H9 (cell line): ENCODE measurements at regions not wholly inside any gene's neighbourhood (a gene's known extent, or its start where the extent isn't known, plus 50 kb on each side); places are given as distances from the start of the nearest gene placed in this dataset.
"Not testable (repeated sequence)": the region's sequence is repeated elsewhere in the genome, so short reads cannot be mapped to it uniquely, and the experiment has no call there.

ENCODE experiments used
- DNase-seq: peaks from one replicate; pipeline ENCODE4 v3.0.0-alpha.2; 2017
- H2AFZ ChIP-seq: one replicate; pipeline ENCODE4 v1.6.1; 2013; ENCODE audit warnings: mild to moderate bottlenecking, low read length, control low read depth, moderate library complexity
- H2AK5ac ChIP-seq: 2 replicates; pipeline ENCODE4 v1.6.1; 2013; ENCODE audit warnings: low read length, control low read depth, mixed read lengths; ENCODE audit not compliant: insufficient read length
- H2BK120ac ChIP-seq: one replicate; pipeline ENCODE4 v1.6.1; 2013; ENCODE audit warnings: low read depth, mild to moderate bottlenecking, low read length, control low read depth, inconsistent platforms; ENCODE audit not compliant: poor library complexity, severe bottlenecking
- H2BK12ac ChIP-seq: 2 replicates; pipeline ENCODE4 v1.6.1; 2013; ENCODE audit warnings: low read length, control low read depth, mixed read lengths, low read depth; ENCODE audit not compliant: insufficient read length
- H2BK15ac ChIP-seq: 2 replicates; pipeline ENCODE4 v1.6.1; 2013; ENCODE audit warnings: low read depth, low read length, control low read depth
- H2BK20ac ChIP-seq: one replicate; pipeline ENCODE4 v1.6.1; 2013; ENCODE audit warnings: low read depth, mild to moderate bottlenecking, low read length, control low read depth, inconsistent platforms; ENCODE audit not compliant: poor library complexity, severe bottlenecking
- H2BK5ac ChIP-seq: 2 replicates; pipeline ENCODE4 v1.6.1; 2013; ENCODE audit warnings: low read length, control low read depth, mixed read lengths; ENCODE audit not compliant: insufficient read length
- H3K14ac ChIP-seq: 2 replicates; pipeline ENCODE4 v1.6.1; 2013; ENCODE audit warnings: low read length, control low read depth; ENCODE audit not compliant: insufficient read depth
- H3K18ac ChIP-seq: 2 replicates; pipeline ENCODE4 v1.6.1; 2013; ENCODE audit warnings: low read depth, mild to moderate bottlenecking, mixed read lengths, low read length, control low read depth; ENCODE audit not compliant: insufficient read length
- H3K23ac ChIP-seq: 2 replicates; pipeline ENCODE4 v1.6.1; 2013; ENCODE audit warnings: low read length, control low read depth, mixed read lengths, low read depth; ENCODE audit not compliant: insufficient read length
- H3K23me2 ChIP-seq: 2 replicates; pipeline ENCODE4 v1.6.1; 2013; ENCODE audit warnings: low read depth, mild to moderate bottlenecking, mixed read lengths, low read length, control low read depth; ENCODE audit not compliant: insufficient read length, poor library complexity, severe bottlenecking
- H3K27ac ChIP-seq: 2 replicates; pipeline ENCODE4 v1.5.1; 2013; ENCODE audit warnings: low read length, control low read depth, mixed read lengths, low read depth; ENCODE audit not compliant: insufficient read length
- H3K27me3 ChIP-seq: 2 replicates; pipeline ENCODE4 v1.6.1; 2013; ENCODE audit warnings: low read length, control low read depth, inconsistent platforms; ENCODE audit not compliant: insufficient read depth
- H3K4ac ChIP-seq: 2 replicates; pipeline ENCODE4 v1.6.1; 2013; ENCODE audit warnings: low read depth, mild to moderate bottlenecking, control low read depth, inconsistent platforms, low read length, moderate library complexity
- H3K4me1 ChIP-seq: 2 replicates; pipeline ENCODE4 v1.6.1; 2013; ENCODE audit warnings: low read length, control low read depth, inconsistent platforms; ENCODE audit not compliant: insufficient read depth
- H3K4me2 ChIP-seq: 2 replicates; pipeline ENCODE4 v1.6.1; 2013; ENCODE audit warnings: low read length, control low read depth, mixed read lengths; ENCODE audit not compliant: insufficient read length, insufficient read depth
- H3K56ac ChIP-seq: 2 replicates; pipeline ENCODE4 v1.6.1; 2013; ENCODE audit warnings: low read depth, mild to moderate bottlenecking, mixed read lengths, low read length, control low read depth; ENCODE audit not compliant: insufficient read length
- H3K79me1 ChIP-seq: 2 replicates; pipeline ENCODE4 v1.6.1; 2013; ENCODE audit warnings: low read depth, mild to moderate bottlenecking, moderate library complexity, low read length, control low read depth, inconsistent platforms; ENCODE audit not compliant: insufficient read depth, poor library complexity, severe bottlenecking
- H3K79me2 ChIP-seq: 2 replicates; pipeline ENCODE4 v1.6.1; 2013; ENCODE audit warnings: low read length, control low read depth, inconsistent platforms; ENCODE audit not compliant: insufficient read depth
- H3K9ac ChIP-seq: 2 replicates; pipeline ENCODE4 v1.6.1; 2013; ENCODE audit warnings: low read length, control low read depth, mixed read lengths; ENCODE audit not compliant: insufficient read length; ENCODE audit errors: extremely low read depth
- H3K9me3 ChIP-seq: one replicate; pipeline ENCODE4 v1.6.1; 2013; ENCODE audit warnings: low read depth, low read length, inconsistent platforms; ENCODE audit not compliant: control insufficient read depth
- H3T11ph ChIP-seq: one replicate; pipeline ENCODE4 v1.6.1; 2013; ENCODE audit warnings: mild to moderate bottlenecking, low read length, control low read depth, inconsistent platforms
- H4K20me1 ChIP-seq: one replicate; pipeline ENCODE4 v1.6.1; 2013; ENCODE audit not compliant: control insufficient read depth, insufficient read length, insufficient read depth
- H4K5ac ChIP-seq: 2 replicates; pipeline ENCODE4 v1.6.1; 2013; ENCODE audit warnings: low read depth, mild to moderate bottlenecking, mixed read lengths, low read length, control low read depth; ENCODE audit not compliant: insufficient read length
- H4K8ac ChIP-seq: replicated peaks from 2 replicates; pipeline ENCODE4 v1.6.1; 2013; ENCODE audit warnings: low read length, control low read depth, mixed read lengths, low read depth; ENCODE audit not compliant: insufficient read length
- H4K91ac ChIP-seq: 2 replicates; pipeline ENCODE4 v1.6.1; 2013; ENCODE audit warnings: low read depth, mild to moderate bottlenecking, moderate library complexity, mixed read lengths, low read length, control low read depth; ENCODE audit not compliant: insufficient read length
- H3K27ac Mint-ChIP-seq, 3 experiments: 2 replicates in 2 of 3; 3 replicates in 1 of 3; pipeline ENCODE4 v1.8.0; 2020 to 2021; ENCODE audit warnings: mixed read lengths in 3 of 3, mild to moderate bottlenecking in 1 of 3, moderate library complexity in 1 of 3
- H3K27me3 Mint-ChIP-seq: 2 replicates; pipeline ENCODE4 v1.8.0; 2021; ENCODE audit warnings: low read depth, mild to moderate bottlenecking, moderate library complexity, mixed read lengths
- H3K36me3 Mint-ChIP-seq, 3 experiments: 2 replicates in 2 of 3; 3 replicates in 1 of 3; pipeline ENCODE4 v1.8.0; 2020 to 2021; ENCODE audit warnings: low read depth in 3 of 3, mixed read lengths in 3 of 3; ENCODE audit not compliant: insufficient read depth in 1 of 3
- H3K4me1 Mint-ChIP-seq, 2 experiments: 2 replicates each; pipeline ENCODE4 v1.8.0; 2020; ENCODE audit warnings: mixed read lengths in 2 of 2
- H3K4me3 Mint-ChIP-seq, 2 experiments: 2 replicates in 1 of 2; 3 replicates in 1 of 2; pipeline ENCODE4 v1.8.0; 2020 to 2021; ENCODE audit warnings: mild to moderate bottlenecking in 2 of 2, mixed read lengths in 2 of 2, moderate library complexity in 1 of 2
- H3K9me3 Mint-ChIP-seq, 2 experiments: 2 replicates in 1 of 2; 3 replicates in 1 of 2; pipeline ENCODE4 v1.8.0; 2020; ENCODE audit warnings: mild to moderate bottlenecking in 2 of 2, mixed read lengths in 2 of 2, moderate library complexity in 1 of 2
- WGBS: extraction: QIAGEN DNeasy Blood & Tissue Kit; methylation state at CpG from one replicate; pipeline ENCODE4 v1.1.7; 2013; ENCODE audit warnings: missing lambda C conversion rate, low lambda C conversion rate, mixed read lengths; ENCODE audit not compliant: insufficient read length; ENCODE audit errors: extremely low coverage; 5-methylcytosine and 5-hydroxymethylcytosine counted together

DNA sequence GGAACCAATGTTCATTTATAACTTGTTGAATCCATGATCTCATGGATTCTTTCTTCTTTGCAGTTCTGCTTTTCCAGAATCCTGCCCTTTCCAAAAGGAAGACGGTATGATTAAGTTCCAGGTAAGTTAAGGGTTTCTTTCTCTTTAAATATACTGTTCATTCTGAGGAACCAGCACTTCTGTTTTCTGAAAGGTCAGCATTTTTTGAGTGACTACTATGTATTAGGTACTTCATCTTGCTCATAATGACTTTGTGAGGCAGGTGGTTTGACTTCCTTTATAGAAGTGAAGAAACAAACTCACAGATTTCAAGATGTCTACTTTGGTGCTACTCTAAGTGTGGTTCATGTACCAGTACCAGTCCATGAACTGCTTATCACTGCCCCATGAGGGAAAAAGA, 107.4 kb upstream of the GPR39 start:
- H2BK5ac ChIP-seq, H2BK15ac ChIP-seq, H3K23me2 ChIP-seq, H4K91ac ChIP-seq, H3K79me1 ChIP-seq, H2AFZ ChIP-seq, H4K20me1 ChIP-seq, H3K4me2 ChIP-seq, H3K9me3 Mint-ChIP-seq, H3K4ac ChIP-seq, H2BK120ac ChIP-seq, H4K8ac ChIP-seq, H2BK12ac ChIP-seq, H3K4me3 Mint-ChIP-seq, H3K9ac ChIP-seq, H2AK5ac ChIP-seq, H3K23ac ChIP-seq, H3K27me3 ChIP-seq, H3K4me1 Mint-ChIP-seq, H4K5ac ChIP-seq, H3K14ac ChIP-seq, H3K79me2 ChIP-seq, H2BK20ac ChIP-seq, H3K18ac ChIP-seq, H3K56ac ChIP-seq, H3T11ph ChIP-seq, H3K27me3 Mint-ChIP-seq, H3K9me3 ChIP-seq, H3K27ac ChIP-seq, H3K4me1 ChIP-seq, DNase-seq, H3K36me3 Mint-ChIP-seq, H3K27ac Mint-ChIP-seq: not testable (repeated sequence)
- WGBS = no CpG with 5 or more reads among the region's 1 CpG

DNA sequence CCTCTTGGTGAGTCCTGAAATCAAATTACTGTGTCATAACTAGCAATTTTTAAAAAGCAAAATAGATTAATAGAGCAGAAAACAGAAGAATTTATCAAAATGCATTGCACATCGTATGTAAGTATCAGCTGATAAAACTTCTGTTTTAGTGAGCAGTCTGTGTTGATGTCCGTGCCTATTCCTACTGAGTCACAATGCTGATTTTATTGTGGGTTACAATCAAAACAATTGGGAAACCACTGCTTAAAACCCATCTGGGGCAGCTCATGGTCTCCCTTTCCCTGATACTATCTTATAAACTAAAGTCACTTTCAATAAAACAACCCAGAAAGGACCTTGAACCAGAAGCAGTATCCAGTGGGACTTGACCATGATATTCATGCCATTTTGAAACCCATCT, 101.1 kb upstream of the GPR39 start:
- not testable (repeated sequence) for H3T11ph ChIP-seq, H3K4me3 Mint-ChIP-seq, H3K27me3 Mint-ChIP-seq, H3K56ac ChIP-seq, H3K9ac ChIP-seq, H3K4me1 Mint-ChIP-seq, H4K5ac ChIP-seq, H2BK5ac ChIP-seq, H3K4ac ChIP-seq, H2AK5ac ChIP-seq, H3K79me2 ChIP-seq, H3K18ac ChIP-seq, DNase-seq, H2BK120ac ChIP-seq, H4K20me1 ChIP-seq, H3K27ac Mint-ChIP-seq, H2AFZ ChIP-seq, H3K14ac ChIP-seq, H3K4me1 ChIP-seq, H2BK15ac ChIP-seq, H3K23me2 ChIP-seq, H3K23ac ChIP-seq, H4K8ac ChIP-seq, H3K4me2 ChIP-seq, H2BK20ac ChIP-seq, H3K9me3 ChIP-seq, H3K27ac ChIP-seq, H3K36me3 Mint-ChIP-seq, H3K27me3 ChIP-seq, H2BK12ac ChIP-seq, H3K9me3 Mint-ChIP-seq, H3K79me1 ChIP-seq, H4K91ac ChIP-seq
- no CpG with 5 or more reads among the region's 2 CpGs for WGBS
